ENCODE measurements at regions not wholly inside any gene's neighbourhood (a gene's known extent, or its start where the extent isn't known, plus 50 kb on each side); places are given as distances from the start of the nearest gene placed in this dataset.
A peak's percentile ranks its signal among the peaks of the same experiment; 100 is the strongest.

DNA sequence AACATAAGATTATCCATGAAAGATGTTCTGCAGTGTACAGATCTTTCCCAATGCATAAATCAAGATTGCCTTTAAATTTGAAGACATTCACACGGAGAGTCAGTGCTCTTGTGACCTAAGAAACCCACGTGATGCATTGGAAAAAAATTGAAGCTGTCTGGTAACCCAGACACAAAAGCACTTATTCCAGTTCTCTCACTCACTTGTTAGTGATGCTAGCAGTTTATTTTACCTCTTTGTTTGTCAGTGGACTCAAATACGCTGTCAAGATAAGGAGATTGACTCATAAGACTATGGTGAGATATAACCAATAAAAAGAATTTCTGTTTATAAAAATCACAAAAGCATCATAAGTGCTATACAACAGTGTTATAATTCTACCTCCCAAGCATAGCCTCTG lies 245.8 kb upstream of the SMIM31 start:
- DNase-seq (ENCODE audit: low read depth) = no peak

DNA sequence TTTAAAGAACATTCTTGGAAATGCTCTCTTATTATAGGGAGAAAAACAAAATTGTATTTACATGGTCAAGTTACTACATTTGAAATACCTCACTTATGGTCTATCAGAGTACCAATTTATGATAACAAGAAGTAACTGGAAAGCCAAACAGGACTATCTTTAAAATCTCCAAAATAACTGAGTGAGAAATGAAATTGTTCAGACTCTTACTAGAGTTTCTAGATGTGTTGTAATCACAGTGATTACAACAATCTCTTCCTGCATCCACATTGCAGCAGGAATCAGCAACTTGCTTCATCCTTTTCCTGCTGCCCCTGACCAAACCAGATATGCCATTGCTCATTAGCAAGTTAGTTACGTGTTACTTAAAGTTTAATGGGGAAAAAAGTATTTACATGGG lies 245.2 kb upstream of the SMIM31 start:
- no peak for DNase-seq (ENCODE audit: low read depth)

DNA sequence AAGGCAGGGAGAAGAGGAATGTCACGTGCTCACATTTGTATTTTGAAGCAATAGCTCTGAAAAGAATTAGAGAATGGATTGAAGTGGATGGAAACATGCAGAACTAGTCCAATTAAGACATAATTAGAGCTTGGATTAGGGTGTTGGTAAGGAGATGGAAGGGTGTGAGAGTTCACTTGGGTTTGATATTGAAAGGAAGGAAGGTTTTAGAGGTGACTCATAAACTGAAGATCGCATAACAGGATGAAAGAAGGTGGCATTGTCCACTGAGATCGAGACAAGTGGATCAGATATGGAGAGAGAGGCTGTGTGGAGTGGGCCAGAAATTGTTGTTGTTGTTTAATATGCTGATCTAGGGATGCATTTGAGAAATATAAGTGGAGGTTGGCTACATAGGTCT lies 244.0 kb upstream of the SMIM31 start:
- no peak for DNase-seq (ENCODE audit: low read depth)

DNA sequence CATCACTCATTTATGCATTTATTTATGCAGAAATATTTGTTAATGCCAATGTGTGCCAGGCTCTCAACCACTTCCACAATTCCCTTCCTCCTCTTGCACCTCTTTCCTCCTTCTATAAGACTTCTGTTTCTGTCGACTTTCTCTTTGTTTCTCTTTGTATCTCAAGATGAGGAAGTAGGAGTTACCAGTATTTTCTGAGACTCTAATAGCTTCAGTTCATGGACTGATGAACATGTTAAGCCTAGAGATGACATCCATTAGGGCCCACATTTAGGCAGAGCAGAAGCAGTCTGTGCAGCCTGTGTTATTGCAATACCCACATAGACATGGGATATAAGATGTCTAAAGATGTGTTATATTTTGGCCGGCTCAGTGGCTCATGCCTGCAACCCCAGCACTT lies 241.8 kb upstream of the SMIM31 start:
- no peak for DNase-seq (ENCODE audit: low read depth)

- DNase-seq (ENCODE audit: low read depth) = no peak
These were observed 239.2 kb upstream of the SMIM31 start for GRCh38 chr4:164514765-164515164.

- DNase-seq (ENCODE audit: low read depth) = no peak
These were observed 229.1 kb upstream of the SMIM31 start for GRCh38 chr4:164524789-164525188.

DNA sequence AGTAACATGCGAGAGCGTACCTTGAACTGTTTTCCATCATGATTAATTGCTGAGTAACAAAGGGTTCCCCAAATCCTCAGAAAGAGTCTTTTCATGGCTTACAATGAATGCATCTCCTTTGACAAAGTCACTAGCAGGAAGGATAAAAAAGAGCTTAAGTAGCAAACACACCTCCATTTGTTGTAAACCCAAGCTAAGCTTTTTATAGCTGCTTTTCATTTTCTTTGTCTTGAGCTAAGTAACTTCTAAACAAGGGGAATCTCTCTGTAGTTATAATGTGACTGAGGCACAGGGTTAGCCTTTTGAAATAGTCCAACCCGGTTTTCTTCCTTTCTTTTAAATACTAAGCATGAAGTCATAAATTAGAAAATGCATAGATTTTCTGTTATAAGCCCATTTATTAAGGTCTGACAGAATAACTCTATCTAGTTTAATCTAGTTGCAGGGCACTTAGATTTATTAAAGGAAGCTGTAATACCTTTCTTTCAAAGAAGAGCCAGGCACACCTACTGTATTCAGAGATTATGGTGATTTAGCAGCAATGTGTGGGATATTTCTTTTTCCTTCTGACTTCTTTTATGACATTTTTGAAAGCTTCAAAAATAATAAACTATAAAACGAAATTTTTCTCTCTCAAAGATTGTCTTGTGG lies 226.9 kb upstream of the SMIM31 start:
- DNase-seq (ENCODE audit: low read depth) = no peak

GRCh38 chr4:164529058-164529457 lies 224.9 kb upstream of the SMIM31 start:
- DNase-seq (ENCODE audit: low read depth) = no peak

GRCh38 chr4:164529486-164529885 lies 224.4 kb upstream of the SMIM31 start:
- no peak for DNase-seq (ENCODE audit: low read depth)

DNA sequence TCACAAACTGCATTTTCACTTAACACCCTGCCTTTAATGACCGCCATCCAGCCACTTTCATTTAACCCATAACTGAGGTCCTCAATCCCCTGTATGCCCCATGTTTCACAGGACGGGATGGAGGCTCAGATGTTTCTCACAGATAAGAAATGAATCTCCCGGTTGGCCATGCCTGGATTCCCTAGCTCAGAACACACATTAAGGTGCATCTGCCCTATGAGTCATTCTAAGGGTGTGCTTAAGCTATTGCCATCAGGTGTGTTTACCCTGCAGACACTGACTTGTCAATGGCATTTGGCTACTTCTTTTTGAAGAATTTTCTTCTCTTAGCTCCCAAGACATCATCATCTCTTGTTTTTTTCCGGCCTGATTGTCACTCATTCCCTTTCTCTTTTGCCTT lies 222.6 kb upstream of the SMIM31 start:
- DNase-seq (ENCODE audit: low read depth) = no peak

DNA sequence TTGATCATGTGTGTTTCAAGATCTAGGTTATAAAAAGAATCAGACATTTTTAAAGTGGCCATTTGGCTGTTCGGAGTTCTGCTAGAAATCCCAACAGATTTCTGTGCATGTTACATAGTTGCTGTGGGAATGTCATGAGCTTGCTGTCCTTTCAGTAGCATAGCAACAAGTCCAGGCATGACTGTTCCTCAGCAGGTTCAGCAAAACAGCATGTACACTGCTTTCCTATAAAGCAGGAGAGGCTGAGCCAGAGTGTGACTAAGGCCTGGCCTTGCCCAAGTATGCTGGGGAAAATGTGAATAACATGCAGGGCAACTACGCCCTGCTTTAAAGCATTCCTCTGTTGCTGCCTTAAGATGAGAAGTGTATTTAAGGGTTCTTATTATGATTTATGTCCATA lies 217.1 kb upstream of the SMIM31 start:
- peak; percentile 10 for DNase-seq (ENCODE audit: low read depth)

GRCh38 chr4:164538097-164538496 lies 215.8 kb upstream of the SMIM31 start:
- DNase-seq (ENCODE audit: low read depth) = no peak

DNA sequence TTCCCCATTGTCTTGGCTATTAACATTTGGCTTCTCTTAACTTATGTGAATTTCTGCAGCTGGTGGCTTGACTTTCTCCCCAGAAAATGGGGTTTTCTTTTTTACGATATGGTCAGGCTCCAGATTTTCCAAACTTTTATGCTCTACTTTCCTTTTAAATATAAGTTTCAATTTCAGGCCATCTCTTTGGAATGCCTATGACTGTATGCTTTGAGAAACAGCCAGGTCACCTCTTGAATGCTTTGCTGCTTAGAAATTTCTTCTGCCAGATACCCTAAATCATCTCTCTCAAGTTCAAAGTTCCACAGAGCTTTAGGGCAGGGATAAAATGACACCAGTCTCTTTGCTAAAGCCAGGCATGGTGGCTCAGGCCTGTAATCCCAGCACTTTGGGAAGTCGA lies 212.9 kb upstream of the SMIM31 start:
- no peak for DNase-seq (ENCODE audit: low read depth)

- no peak for DNase-seq (ENCODE audit: low read depth)
These were observed 211.5 kb upstream of the SMIM31 start for GRCh38 chr4:164542431-164542830.

DNA sequence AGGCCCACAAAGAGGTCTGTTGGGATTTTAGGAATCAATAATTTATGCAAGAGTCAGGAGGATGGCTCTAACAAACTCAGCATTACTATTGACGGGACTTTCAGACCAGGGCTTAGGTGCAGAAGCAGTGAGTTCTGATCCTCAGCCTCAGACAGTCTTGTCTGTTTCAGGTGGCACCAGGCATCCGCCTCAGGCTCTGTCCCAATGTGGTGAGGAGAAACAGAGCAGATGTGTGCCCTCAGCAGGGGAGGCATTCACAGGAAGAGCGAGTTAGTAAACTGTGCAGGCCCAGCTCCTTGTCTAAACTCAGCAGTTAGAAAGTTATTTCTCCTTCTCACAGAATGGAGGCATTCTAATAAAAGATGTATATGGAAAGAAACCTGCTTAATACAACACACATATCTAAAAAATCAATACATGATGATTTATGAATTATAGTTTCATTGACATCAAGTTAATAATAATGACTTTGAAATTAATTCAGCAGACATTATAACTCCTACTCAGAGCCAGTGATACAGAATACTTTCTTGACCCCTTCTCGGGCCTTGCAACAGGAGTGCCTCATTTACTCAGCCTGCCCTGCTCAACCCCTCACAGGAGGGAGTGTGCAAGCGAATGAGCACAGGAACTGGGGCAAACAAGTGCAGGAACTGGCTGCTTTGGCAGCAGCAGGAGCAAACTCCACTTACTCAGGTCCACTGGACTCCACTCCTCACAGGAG lies 202.8 kb upstream of the SMIM31 start:
- no peak for DNase-seq (ENCODE audit: low read depth)

DNA sequence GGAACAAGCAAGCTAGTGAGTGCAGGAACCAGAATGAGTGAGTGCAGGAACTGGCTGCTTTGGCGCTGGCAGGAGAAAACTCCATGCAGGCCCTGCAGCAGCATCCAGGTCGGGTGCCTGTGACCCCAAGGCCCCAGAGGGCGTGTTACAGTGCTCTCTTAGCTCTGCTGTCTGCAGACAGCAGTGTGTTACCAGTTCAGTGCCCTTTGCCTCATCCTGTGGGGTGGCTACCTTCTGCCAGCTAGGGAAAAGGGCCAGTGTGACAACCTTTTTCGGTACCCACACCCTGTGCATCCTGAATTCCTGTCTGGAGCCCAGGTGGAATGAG lies 202.3 kb upstream of the SMIM31 start:
- DNase-seq (ENCODE audit: low read depth) = no peak

DNA sequence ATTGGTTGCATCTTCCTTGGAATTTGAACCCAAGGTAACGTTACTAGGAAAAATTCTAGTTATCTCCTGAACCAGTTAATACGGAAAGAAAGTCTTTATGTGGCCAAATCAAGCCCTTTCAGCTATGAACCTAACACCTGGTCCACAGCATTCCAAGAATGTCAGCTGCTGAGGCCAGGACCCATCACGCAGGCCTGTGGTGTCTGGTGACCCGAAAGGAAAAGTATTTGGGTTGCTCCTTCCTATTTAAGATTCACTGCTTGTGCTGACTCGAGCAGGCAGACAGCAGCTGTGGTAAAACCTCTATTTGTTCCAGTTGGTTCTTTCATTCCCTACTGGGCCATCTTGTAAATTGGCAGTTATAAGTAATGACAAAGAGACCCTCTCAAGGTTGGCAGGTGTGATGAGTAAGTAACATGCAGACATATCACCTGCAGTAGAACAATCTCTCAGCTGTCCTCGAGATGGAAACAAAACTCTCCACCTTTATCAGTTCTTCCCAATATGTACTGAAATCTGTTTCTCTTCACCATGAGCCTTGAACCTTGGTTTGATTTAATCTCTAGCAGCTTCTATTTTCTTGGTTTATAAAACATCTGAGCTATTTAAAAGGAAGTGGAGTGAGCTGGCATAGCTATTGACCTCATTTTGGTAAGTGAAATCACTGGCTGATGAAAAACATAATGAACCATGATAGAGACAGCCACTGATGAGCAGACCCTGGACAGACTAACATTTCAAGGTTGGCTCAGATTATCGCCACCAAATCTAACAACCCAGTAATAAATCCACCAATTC lies 182.1 kb upstream of the SMIM31 start:
- no peak for DNase-seq (ENCODE audit: low read depth)

GRCh38 chr4:164572877-164573279 lies 181.1 kb upstream of the SMIM31 start:
- DNase-seq (ENCODE audit: low read depth) = peak; percentile 18

DNA sequence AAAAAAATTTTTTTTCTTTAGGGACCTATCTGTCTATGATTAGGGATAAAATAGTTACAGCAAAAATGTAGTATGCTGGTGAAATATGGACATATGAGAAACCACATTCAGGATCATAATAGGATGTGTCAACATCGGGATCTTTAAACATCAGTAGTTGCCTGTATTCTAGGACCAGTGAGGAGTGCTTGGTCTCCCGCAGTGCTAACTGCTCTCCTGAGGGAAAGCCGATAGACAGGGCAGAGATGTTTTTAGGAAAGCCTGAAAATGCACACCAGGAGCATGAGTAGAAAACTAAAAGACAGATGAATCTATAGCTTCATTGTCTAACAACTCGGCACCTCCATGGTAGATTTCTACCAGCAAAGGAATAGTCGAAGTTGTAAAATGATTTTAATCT lies 178.1 kb upstream of the SMIM31 start:
- no peak for DNase-seq (ENCODE audit: low read depth)

GRCh38 chr4:164579270-164579942 lies 174.5 kb upstream of the SMIM31 start:
- no peak for DNase-seq (ENCODE audit: low read depth)

DNA sequence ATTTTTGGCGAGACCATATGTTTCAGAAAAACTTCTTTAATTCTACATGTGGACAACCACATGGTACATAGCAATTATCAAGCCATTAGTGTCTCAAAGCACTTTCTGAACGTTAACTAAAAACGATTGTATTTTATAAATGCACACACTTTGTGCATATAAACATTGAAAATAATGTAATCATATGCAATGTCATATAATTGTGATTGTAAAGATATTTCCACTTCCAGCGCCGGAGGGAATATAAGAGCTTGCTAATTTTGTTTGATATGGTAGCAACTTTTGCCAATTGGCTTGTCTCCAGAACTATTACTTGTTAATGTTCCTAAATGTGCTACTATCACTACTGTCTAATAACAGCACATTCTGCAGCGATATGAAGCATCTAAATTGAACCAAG lies 162.3 kb upstream of the SMIM31 start:
- no peak for DNase-seq (ENCODE audit: low read depth)

GRCh38 chr4:164595751-164596150 lies 158.2 kb upstream of the SMIM31 start:
- no peak for DNase-seq (ENCODE audit: low read depth)
